H1 (cell line): ENCODE measurements at regions not wholly inside any gene's neighbourhood (a gene's known extent, or its start where the extent isn't known, plus 50 kb on each side); places are given as distances from the start of the nearest gene placed in this dataset.

Experiments
- KDM1A ChIP-seq: fragments of 200-600, 300-600 bp; sonication (generic); IDR thresholded peaks from 2 replicates; pipeline ENCODE4 v1.7.1; 2016; ENCODE audit warnings: mild to moderate bottlenecking, low read length, borderline replicate concordance
- KDM5A ChIP-seq: fragments of 200-600 bp; IDR thresholded peaks from 2 replicates; pipeline ENCODE4 v1.7.1; 2012; ENCODE audit warnings: mild to moderate bottlenecking, low read length, inconsistent platforms, mixed read lengths
- RAD21 ChIP-seq, 2 experiments: IDR thresholded peaks in 1 of 2; conservative IDR thresholded peaks in 1 of 2; 2 replicates each; pipeline ENCODE4 v1.6.1; 2011; ENCODE audit warnings: low read depth in 2 of 2, low read length in 2 of 2, improper control_type of control experiment in 1 of 2, inconsistent platforms in 1 of 2, mild to moderate bottlenecking in 1 of 2, moderate library complexity in 1 of 2

- TF ChIP-seq KDM1A (no peak), KDM5A (no peak), RAD21 (IDR thresholded peaks at IDR 0.05 in 1 of 2, conservative IDR thresholded peaks at IDR 0.05 in 1 of 2; ENCODE audit: low read depth in 2 of 2, low read length in 2 of 2) (peak; percentile 87 to 92)
Observed at GRCh38 chr11:38791346-38791961, 2193.4 kb upstream of the RAG2 start (continued).
